GM23338 (cell line): ENCODE measurements at regions not wholly inside any gene's neighbourhood (a gene's known extent, or its start where the extent isn't known, plus 50 kb on each side); places are given as distances from the start of the nearest gene placed in this dataset.

ENCODE experiments used
- ATAC-seq: fragments of 200-7000 bp; cut with Tn5 transposase; 3 replicates; pipeline ENCODE4 v1.9.1; 2020
- DNase-seq: peaks from one replicate; pipeline ENCODE4 v3.0.0-alpha.2; 2015; ENCODE audit warnings: low spot score
- H2AFZ ChIP-seq: fragments of 200-600 bp; sonication (generic); 2 replicates; pipeline ENCODE4 v1.8.0; 2016; ENCODE audit warnings: antibody characterized with exemption, mild to moderate bottlenecking, moderate library complexity
- H3F3A ChIP-seq: fragments of 200-600 bp; sonication (generic); replicated peaks from 2 replicates; pipeline ENCODE4 v1.8.0; 2017; ENCODE audit warnings: antibody characterized with exemption, mixed run types, low read depth
- H3K27ac ChIP-seq: fragments of 200-600 bp; sonication (generic); 2 replicates; pipeline ENCODE4 v1.6.1; 2016; ENCODE audit warnings: low read depth
- H3K27me3 ChIP-seq: fragments of 200-600 bp; sonication (generic); 2 replicates; pipeline ENCODE4 v1.8.0; 2016; ENCODE audit warnings: mild to moderate bottlenecking, mixed run types, moderate library complexity; ENCODE audit not compliant: insufficient read depth
- H3K36me3 ChIP-seq: fragments of 200-600 bp; sonication (generic); 2 replicates; pipeline ENCODE4 v1.8.0; 2016; ENCODE audit warnings: mild to moderate bottlenecking; ENCODE audit not compliant: insufficient read depth
- H3K4me1 ChIP-seq: fragments of 200-600 bp; sonication (generic); 2 replicates; pipeline ENCODE4 v1.8.0; 2016; ENCODE audit warnings: mild to moderate bottlenecking, moderate library complexity; ENCODE audit not compliant: insufficient read depth
- H3K4me2 ChIP-seq: fragments of 200-600 bp; sonication (generic); 2 replicates; pipeline ENCODE4 v1.7.1; 2017; ENCODE audit warnings: mixed run types
- H3K4me3 ChIP-seq: fragments of 200-600 bp; sonication (generic); 2 replicates; pipeline ENCODE4 v1.6.1; 2016; ENCODE audit warnings: mixed run types
- H3K79me2 ChIP-seq: fragments of 200-600 bp; sonication (generic); replicated peaks from 2 replicates; pipeline ENCODE4 v1.8.0; 2017; ENCODE audit warnings: mild to moderate bottlenecking; ENCODE audit not compliant: insufficient read depth
- H3K9me2 ChIP-seq: fragments of 200-600 bp; sonication (generic); 2 replicates; pipeline ENCODE4 v1.8.0; 2017; ENCODE audit not compliant: insufficient read depth
- H4K20me1 ChIP-seq: fragments of 200-600 bp; sonication (generic); replicated peaks from 2 replicates; pipeline ENCODE4 v1.8.0; 2017; ENCODE audit warnings: mild to moderate bottlenecking; ENCODE audit not compliant: insufficient read depth
- H3K27ac Mint-ChIP-seq: 2 replicates; pipeline ENCODE4 v1.8.0; 2020; ENCODE audit warnings: inconsistent platforms, mild to moderate bottlenecking, moderate library complexity, mixed read lengths
- H3K27me3 Mint-ChIP-seq: 3 replicates; pipeline ENCODE4 v1.8.0; 2022; ENCODE audit warnings: low read depth, mild to moderate bottlenecking, moderate library complexity, mixed read lengths, inconsistent platforms; ENCODE audit not compliant: insufficient read depth, poor library complexity
- H3K36me3 Mint-ChIP-seq: 3 replicates; pipeline ENCODE4 v1.8.0; 2021; ENCODE audit warnings: low read depth, mild to moderate bottlenecking, inconsistent platforms, moderate library complexity, mixed read lengths
- H3K4me1 Mint-ChIP-seq: 3 replicates; pipeline ENCODE4 v1.8.0; 2020; ENCODE audit warnings: mild to moderate bottlenecking, inconsistent platforms, mixed read lengths
- H3K4me3 Mint-ChIP-seq: 3 replicates; pipeline ENCODE4 v1.8.0; 2021; ENCODE audit warnings: moderate library complexity, mild to moderate bottlenecking, inconsistent platforms, mixed read lengths
- H3K9me3 Mint-ChIP-seq: 3 replicates; pipeline ENCODE4 v1.8.0; 2020; ENCODE audit warnings: moderate library complexity, mild to moderate bottlenecking, inconsistent platforms, mixed read lengths
- CREB1 ChIP-seq: fragments of 250-450 bp; sonication (Bioruptor Pico); IDR thresholded peaks from 2 replicates; pipeline ENCODE4 v1.5.0; 2020; ENCODE audit warnings: low read depth, mild to moderate bottlenecking, moderate library complexity
- CTCF ChIP-seq, 2 experiments: fragments of 200-600 bp in 1 of 2; sonication (generic) in 1 of 2; conservative IDR thresholded peaks; 2 replicates each; pipeline versions ENCODE4 v1.5.1 to v1.6.1; 2016 to 2017; ENCODE audit warnings: antibody characterized with exemption in 2 of 2, low read depth in 2 of 2, mild to moderate bottlenecking in 2 of 2, moderate library complexity in 1 of 2
- ETS1 ChIP-seq: IDR thresholded peaks from 2 replicates; pipeline ENCODE4 v1.6.1; 2016; ENCODE audit warnings: antibody characterized with exemption
- EZH2 ChIP-seq: fragments of 200-600 bp; sonication (generic); IDR thresholded peaks from one replicate; pipeline ENCODE4 v1.8.0; 2017; ENCODE audit warnings: antibody characterized with exemption, mild to moderate bottlenecking, low read depth; ENCODE audit not compliant: unreplicated experiment
- EZH2phosphoT487 ChIP-seq: fragments of 200-600 bp; sonication (generic); IDR thresholded peaks from one replicate; pipeline ENCODE4 v1.8.1; 2018; ENCODE audit warnings: antibody characterized with exemption; ENCODE audit not compliant: unreplicated experiment
- NANOG ChIP-seq: IDR thresholded peaks from 2 replicates; pipeline ENCODE4 v1.6.1; 2016; ENCODE audit warnings: antibody characterized with exemption, borderline replicate concordance
- POLR2AphosphoS5 ChIP-seq: IDR thresholded peaks from 2 replicates; pipeline ENCODE4 v1.6.1; 2016; ENCODE audit warnings: antibody characterized with exemption, low read depth
- REST ChIP-seq: IDR thresholded peaks from one replicate; pipeline ENCODE4 v1.6.1; 2018; ENCODE audit warnings: antibody characterized with exemption; ENCODE audit not compliant: unreplicated experiment
- STAT1 ChIP-seq: IDR thresholded peaks from one replicate; pipeline ENCODE4 v1.6.1; 2016; ENCODE audit warnings: antibody characterized with exemption; ENCODE audit not compliant: unreplicated experiment
- ZNF114 ChIP-seq: fragments of 250-450 bp; sonication (Bioruptor Pico); IDR thresholded peaks from 2 replicates; pipeline ENCODE4 v1.5.0; 2020; ENCODE audit warnings: mild to moderate bottlenecking, moderate library complexity

- TF ChIP-seq POLR2AphosphoS5 (no peak), EZH2phosphoT487 (no peak), CTCF (conservative IDR thresholded peaks at IDR 0.05; ENCODE audit: low read depth in 2 of 2) (no peak), ETS1 (no peak), EZH2 (no peak), CREB1 (no peak)
Measured at GRCh38 chr4:126298271-126298670, 983.5 kb downstream of the FAT4 start (continued).

- peaks cover 10% of the 10 kb centered on the region; the same call in 2 of the 3 replicates for H3K4me1 Mint-ChIP-seq
- no peak for ATAC-seq
- no peaks in the 10 kb centered on the region for H3K4me1 ChIP-seq
- no peaks in the 10 kb centered on the region for H3K79me2 ChIP-seq
- H4K20me1 ChIP-seq: no peaks in the 10 kb centered on the region
- H3K27me3 Mint-ChIP-seq: no peaks in the 10 kb centered on the region
- H3K9me3 Mint-ChIP-seq: peaks cover 4% of the 10 kb centered on the region
- H3K4me3 Mint-ChIP-seq: no peak overlapping the region
- H2AFZ ChIP-seq: peak overlapping the region; percentile 18; the same call in 1 of the 2 replicates
- H3F3A ChIP-seq: no peaks in the 10 kb centered on the region
- H3K36me3 Mint-ChIP-seq: peaks cover under 1% of the 10 kb centered on the region; the same call in 1 of the 3 replicates
- no peaks in the 10 kb centered on the region for H3K27me3 ChIP-seq
- H3K27ac ChIP-seq: no peak overlapping the region
- no peak overlapping the region for H3K4me3 ChIP-seq
- no peaks in the 10 kb centered on the region for H3K9me2 ChIP-seq
- no peaks in the 10 kb centered on the region for H3K36me3 ChIP-seq
- no peak overlapping the region for H3K4me2 ChIP-seq
- no peak for DNase-seq
- H3K27ac Mint-ChIP-seq: no peak overlapping the region
- no peak for TF ChIP-seq ETS1
- TF ChIP-seq EZH2: no peak
- no peak for TF ChIP-seq REST
- no peak for TF ChIP-seq POLR2AphosphoS5
- no peak for TF ChIP-seq NANOG
- no peak for TF ChIP-seq CREB1
- no peak for TF ChIP-seq STAT1
- no peak for TF ChIP-seq ZNF114 (CRISPR knock-in tag)
Measured at GRCh38 chr4:126306152-126306869, 991.6 kb downstream of the FAT4 start.
